PC-9 (cell line): ENCODE measurements at regions not wholly inside any gene's neighbourhood (a gene's known extent, or its start where the extent isn't known, plus 50 kb on each side); places are given as distances from the start of the nearest gene placed in this dataset.

ENCODE experiments used
- BruUV-seq: library from RNA; stranded (reverse); fragments of 400-500 nt; replicated peaks from 2 replicates; lab custom pipeline; 2021; lab: Mats Ljungman, UMichigan
- CTCF ChIA-PET: fragments of 300-600 bp; sonication (Branson Sonifier 250); formaldehyde crosslinking; loops from one replicate; lab custom pipeline; 2022; ENCODE audit warnings: antibody characterized with exemption; lab: Charles Lee
- POLR2A ChIA-PET: fragments of 300-600 bp; sonication (Branson Sonifier 250); formaldehyde crosslinking; loops from one replicate; lab custom pipeline; 2022; ENCODE audit warnings: antibody characterized with exemption; ENCODE audit not compliant: unreplicated experiment; lab: Charles Lee
- DNase-seq, 2 experiments: peaks; one replicate each; pipeline versions ENCODE4 v3.0.0 to v3.0.0-alpha.2; 2015 to 2022; ENCODE audit warnings: mixed read lengths in 1 of 2
- H2AFZ ChIP-seq: fragments of 200-600 bp; sonication (generic); 2 replicates; pipeline ENCODE4 v1.8.1; 2017; ENCODE audit warnings: antibody characterized with exemption
- H3F3A ChIP-seq: fragments of 200-600 bp; sonication (generic); 2 replicates; pipeline ENCODE4 v1.8.1; 2017; ENCODE audit warnings: antibody characterized with exemption, mild to moderate bottlenecking, low read depth; ENCODE audit not compliant: insufficient read depth
- H3K27ac ChIP-seq: fragments of 200-600 bp; sonication (generic); 2 replicates; pipeline ENCODE4 v1.6.1; 2016; ENCODE audit warnings: mixed run types
- H3K27me3 ChIP-seq: fragments of 200-600 bp; sonication (generic); 2 replicates; pipeline ENCODE4 v1.6.1; 2016; ENCODE audit warnings: low read depth, mixed run types; ENCODE audit not compliant: insufficient read depth
- H3K36me3 ChIP-seq: fragments of 200-600 bp; sonication (generic); 2 replicates; pipeline ENCODE4 v1.6.1; 2016; ENCODE audit warnings: low read depth, mixed run types
- H3K4me1 ChIP-seq: fragments of 200-600 bp; sonication (generic); replicated peaks from 2 replicates; pipeline ENCODE4 v1.6.1; 2016; ENCODE audit warnings: mixed run types; ENCODE audit not compliant: insufficient read depth
- H3K4me2 ChIP-seq: fragments of 200-600 bp; sonication (generic); 2 replicates; pipeline ENCODE4 v1.6.1; 2017; ENCODE audit warnings: mixed run types
- H3K4me3 ChIP-seq: fragments of 200-600 bp; sonication (generic); 2 replicates; pipeline ENCODE4 v1.6.1; 2016; ENCODE audit warnings: mixed run types
- H3K79me2 ChIP-seq: fragments of 200-600 bp; sonication (generic); 2 replicates; pipeline ENCODE4 v1.6.1; 2017; ENCODE audit warnings: low read depth, mixed run types
- H3K9me2 ChIP-seq: fragments of 200-600 bp; sonication (generic); 2 replicates; pipeline ENCODE4 v1.8.1; 2017; ENCODE audit warnings: mild to moderate bottlenecking; ENCODE audit not compliant: insufficient read depth
- H3K9me3 ChIP-seq: fragments of 200-600 bp; sonication (generic); 2 replicates; pipeline ENCODE4 v1.8.1; 2016; ENCODE audit warnings: low read depth; ENCODE audit not compliant: insufficient read depth
- H4K20me1 ChIP-seq: fragments of 200-600 bp; sonication (generic); 2 replicates; pipeline ENCODE4 v1.8.1; 2017; ENCODE audit not compliant: insufficient read depth
- EZH2 ChIP-seq: fragments of 200-600 bp; sonication (generic); IDR thresholded peaks from 2 replicates; pipeline ENCODE4 v1.8.0; 2017; ENCODE audit warnings: antibody characterized with exemption, low read depth
- intact Hi-C: fragments of 100-400 bp; cut with micrococcal nuclease; formaldehyde crosslinking; loops from one replicate; pipeline ENCODE4 v1.10.0; 2022; ENCODE audit not compliant: unreplicated experiment
- TF ChIP-seq, protein P1 (sequence below): fragments of 200-600 bp; sonication (generic); conservative IDR thresholded peaks from 2 replicates; pipeline ENCODE4 v1.6.1; 2017; ENCODE audit warnings: mixed run types, antibody characterized with exemption, mild to moderate bottlenecking, moderate library complexity

- Histone ChIP-seq H3K9me3 (no peaks in the 10 kb centered on the region; the same call in 1 of the 2 replicates), H4K20me1 (no peaks in the 10 kb centered on the region), H3K4me2 (no peak overlapping the region), H2AFZ (no peak overlapping the region), H3K4me1 (no peaks in the 10 kb centered on the region), H3K27ac (no peak overlapping the region), H3K36me3 (no peaks in the 10 kb centered on the region), H3K79me2 (no peaks in the 10 kb centered on the region), H3K9me2 (no peaks in the 10 kb centered on the region), H3F3A (no peaks in the 10 kb centered on the region), H3K4me3 (no peak overlapping the region), H3K27me3 (no peaks in the 10 kb centered on the region)
- ChIA-PET POLR2A (no interaction called here), CTCF (no interaction called here)
- no TSS peak for BruUV-seq
- no peak for DNase-seq
- no peak for TF ChIP-seq EZH2
- TF ChIP-seq, protein P1, sequence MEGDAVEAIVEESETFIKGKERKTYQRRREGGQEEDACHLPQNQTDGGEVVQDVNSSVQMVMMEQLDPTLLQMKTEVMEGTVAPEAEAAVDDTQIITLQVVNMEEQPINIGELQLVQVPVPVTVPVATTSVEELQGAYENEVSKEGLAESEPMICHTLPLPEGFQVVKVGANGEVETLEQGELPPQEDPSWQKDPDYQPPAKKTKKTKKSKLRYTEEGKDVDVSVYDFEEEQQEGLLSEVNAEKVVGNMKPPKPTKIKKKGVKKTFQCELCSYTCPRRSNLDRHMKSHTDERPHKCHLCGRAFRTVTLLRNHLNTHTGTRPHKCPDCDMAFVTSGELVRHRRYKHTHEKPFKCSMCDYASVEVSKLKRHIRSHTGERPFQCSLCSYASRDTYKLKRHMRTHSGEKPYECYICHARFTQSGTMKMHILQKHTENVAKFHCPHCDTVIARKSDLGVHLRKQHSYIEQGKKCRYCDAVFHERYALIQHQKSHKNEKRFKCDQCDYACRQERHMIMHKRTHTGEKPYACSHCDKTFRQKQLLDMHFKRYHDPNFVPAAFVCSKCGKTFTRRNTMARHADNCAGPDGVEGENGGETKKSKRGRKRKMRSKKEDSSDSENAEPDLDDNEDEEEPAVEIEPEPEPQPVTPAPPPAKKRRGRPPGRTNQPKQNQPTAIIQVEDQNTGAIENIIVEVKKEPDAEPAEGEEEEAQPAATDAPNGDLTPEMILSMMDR: no peak
- intact Hi-C loops: no loop called here
Measured at GRCh38 chr3:111438283-111438682, 103.7 kb upstream of the CD96 start.

GRCh38 chr3:111454551-111454950 is 87.4 kb upstream of the CD96 start:
- no peaks in the 10 kb centered on the region for H3K4me1 ChIP-seq
- H3K36me3 ChIP-seq: no peaks in the 10 kb centered on the region
- no peaks in the 10 kb centered on the region for H3F3A ChIP-seq
- CTCF ChIA-PET: no interaction called here
- no peaks in the 10 kb centered on the region for H4K20me1 ChIP-seq
- BruUV-seq: no TSS peak
- intact Hi-C loops: no loop called here
- no peak for DNase-seq
- H3K4me3 ChIP-seq: no peak overlapping the region
- H3K9me2 ChIP-seq: no peaks in the 10 kb centered on the region
- POLR2A ChIA-PET: no interaction called here
- H3K79me2 ChIP-seq: no peaks in the 10 kb centered on the region
- TF ChIP-seq, protein P1: no peak
- TF ChIP-seq EZH2: no peak
- no peaks in the 10 kb centered on the region for H3K9me3 ChIP-seq
- no peaks in the 10 kb centered on the region for H3K27me3 ChIP-seq
- no peak overlapping the region for H3K4me2 ChIP-seq
- H2AFZ ChIP-seq: peak overlapping the region; percentile 16; the same call in 1 of the 2 replicates
- H3K27ac ChIP-seq: no peak overlapping the region

- no peaks in the 10 kb centered on the region for H3K79me2 ChIP-seq
- H4K20me1 ChIP-seq: no peaks in the 10 kb centered on the region
- H2AFZ ChIP-seq: no peak overlapping the region
- no peak for TF ChIP-seq EZH2
- TF ChIP-seq, protein P1: no peak
- intact Hi-C loops: no loop called here
- CTCF ChIA-PET: no interaction called here
- no peak overlapping the region for H3K4me2 ChIP-seq
- H3K9me3 ChIP-seq: no peaks in the 10 kb centered on the region
- H3F3A ChIP-seq: no peaks in the 10 kb centered on the region
- H3K27ac ChIP-seq: no peak overlapping the region
- POLR2A ChIA-PET: interaction anchor here (0.6 kb wide), 1 partner anchor 253 kb away, joined by 7 read pairs; no protein-coding TSS in a partner anchor
- no peaks in the 10 kb centered on the region for H3K36me3 ChIP-seq
- H3K4me1 ChIP-seq: no peaks in the 10 kb centered on the region
- DNase-seq: no peak
- no TSS peak for BruUV-seq
- H3K9me2 ChIP-seq: no peaks in the 10 kb centered on the region; the same call in 1 of the 2 replicates
- no peak overlapping the region for H3K4me3 ChIP-seq
- no peaks in the 10 kb centered on the region for H3K27me3 ChIP-seq
Measured at GRCh38 chr3:111465081-111465670, 76.8 kb upstream of the CD96 start.
